ENCODE measurements at regions not wholly inside any gene's neighbourhood (a gene's known extent, or its start where the extent isn't known, plus 50 kb on each side); places are given as distances from the start of the nearest gene placed in this dataset.

DNA sequence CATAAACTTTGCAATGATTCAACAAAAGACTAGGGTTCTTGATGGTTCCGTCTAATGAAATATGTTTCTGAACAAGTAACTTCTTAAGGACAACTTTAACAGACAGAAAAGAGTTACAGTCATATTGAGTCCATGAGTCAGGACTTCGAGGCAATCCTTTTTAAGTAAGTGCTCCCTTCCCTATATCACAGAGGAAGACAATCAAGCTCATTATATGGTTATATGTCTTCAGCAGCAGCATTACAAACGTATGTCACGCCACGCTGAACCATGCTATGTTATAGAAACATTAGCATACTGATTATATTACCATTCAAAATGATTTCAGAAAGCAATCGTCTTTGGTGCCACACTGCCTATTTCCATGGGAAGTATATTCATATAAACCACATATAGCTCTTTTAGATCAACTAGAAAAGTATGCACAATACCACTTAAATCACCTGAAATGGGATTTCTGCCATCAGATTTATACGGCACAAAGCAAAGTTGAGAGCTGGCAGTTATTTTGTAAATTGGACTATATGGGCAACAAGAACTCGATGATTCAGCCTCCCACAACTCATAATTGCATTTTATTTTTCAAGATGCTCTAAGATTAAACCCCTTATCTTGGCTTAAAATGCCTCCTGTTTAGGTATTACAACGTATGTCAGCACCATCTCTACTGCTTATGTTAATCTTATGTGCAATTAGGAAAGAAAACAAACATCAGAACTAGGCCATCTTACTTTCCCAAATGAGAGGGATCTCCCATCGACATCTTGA, 111.3 kb upstream of the SAMSN1 start:
- no peak for DNase-seq (ENCODE audit: extremely low spot score in 2 of 2)

DNA sequence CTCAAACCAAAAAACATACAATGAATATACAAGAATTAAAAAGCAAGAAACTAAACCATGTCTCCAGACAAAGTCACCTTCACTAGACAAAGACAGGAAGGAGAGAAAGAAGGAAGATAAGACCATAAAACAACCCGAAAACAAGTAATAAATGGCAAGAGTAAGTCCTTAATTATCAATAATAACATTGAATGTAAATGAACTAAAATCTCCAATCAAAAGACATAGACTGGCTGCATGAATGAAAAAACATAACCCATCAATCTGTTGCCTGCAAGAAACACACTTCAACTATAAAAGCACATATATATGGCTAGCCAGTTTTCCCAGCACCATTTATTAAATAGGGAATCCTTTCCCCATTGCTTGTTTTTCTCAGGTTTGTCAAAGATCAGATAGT, 100.8 kb upstream of the SAMSN1 start:
- H3K4me3 ChIP-seq: no peak overlapping the region
- no peak for TF ChIP-seq POLR2AphosphoS5 (IDR thresholded peaks at IDR 0.05; ENCODE audit: insufficient read depth in 1 of 2, low read depth in 1 of 2)
- TF ChIP-seq POLR2A (IDR thresholded peaks at IDR 0.05): no peak
- TF ChIP-seq, protein P1, sequence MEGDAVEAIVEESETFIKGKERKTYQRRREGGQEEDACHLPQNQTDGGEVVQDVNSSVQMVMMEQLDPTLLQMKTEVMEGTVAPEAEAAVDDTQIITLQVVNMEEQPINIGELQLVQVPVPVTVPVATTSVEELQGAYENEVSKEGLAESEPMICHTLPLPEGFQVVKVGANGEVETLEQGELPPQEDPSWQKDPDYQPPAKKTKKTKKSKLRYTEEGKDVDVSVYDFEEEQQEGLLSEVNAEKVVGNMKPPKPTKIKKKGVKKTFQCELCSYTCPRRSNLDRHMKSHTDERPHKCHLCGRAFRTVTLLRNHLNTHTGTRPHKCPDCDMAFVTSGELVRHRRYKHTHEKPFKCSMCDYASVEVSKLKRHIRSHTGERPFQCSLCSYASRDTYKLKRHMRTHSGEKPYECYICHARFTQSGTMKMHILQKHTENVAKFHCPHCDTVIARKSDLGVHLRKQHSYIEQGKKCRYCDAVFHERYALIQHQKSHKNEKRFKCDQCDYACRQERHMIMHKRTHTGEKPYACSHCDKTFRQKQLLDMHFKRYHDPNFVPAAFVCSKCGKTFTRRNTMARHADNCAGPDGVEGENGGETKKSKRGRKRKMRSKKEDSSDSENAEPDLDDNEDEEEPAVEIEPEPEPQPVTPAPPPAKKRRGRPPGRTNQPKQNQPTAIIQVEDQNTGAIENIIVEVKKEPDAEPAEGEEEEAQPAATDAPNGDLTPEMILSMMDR (IDR thresholded peaks at IDR 0.05): no peak

More for the DNA sequence above, 111.3 kb upstream of the SAMSN1 start:
- Histone ChIP-seq H3K36me3 (no peaks in the 10 kb centered on the region), H3K9me3 (no peaks in the 10 kb centered on the region), H3K27ac (no peak overlapping the region), H3K4me3 (no peak overlapping the region), H3K27me3 (no peaks in the 10 kb centered on the region), H3K4me1 (no peaks in the 10 kb centered on the region)
- intact Hi-C loops (cut with DNase I): no loop called here
- TF ChIP-seq POLR2A (IDR thresholded peaks at IDR 0.05): no peak
- TF ChIP-seq POLR2AphosphoS5 (IDR thresholded peaks at IDR 0.05; ENCODE audit: insufficient read depth in 1 of 2, low read depth in 1 of 2): no peak

DNA sequence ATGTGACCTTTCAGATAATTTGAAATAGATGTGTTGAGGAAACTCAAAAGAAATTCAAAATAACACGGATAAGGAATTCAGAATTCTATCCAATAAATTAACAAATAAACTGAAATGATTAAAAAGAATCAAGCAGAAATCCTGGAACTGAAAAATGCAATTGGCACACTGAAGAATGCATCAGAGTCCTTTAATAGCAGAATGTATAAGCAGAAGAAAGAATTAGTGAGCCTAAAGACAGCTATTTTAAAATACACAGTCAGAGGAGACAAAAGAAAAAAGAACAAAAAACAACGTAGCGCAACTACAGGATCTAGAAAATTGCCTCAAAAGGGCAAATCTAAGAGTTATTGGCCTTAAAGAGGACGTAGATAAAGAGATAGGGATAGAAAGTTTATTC, 99.6 kb upstream of the SAMSN1 start:
- H3K27ac ChIP-seq: no peak overlapping the region
- peaks cover 3% of the 10 kb centered on the region for H3K9me3 ChIP-seq
- intact Hi-C loops (cut with DNase I): no loop called here
- no peaks in the 10 kb centered on the region for H3K4me1 ChIP-seq
- no peaks in the 10 kb centered on the region for H3K36me3 ChIP-seq
- TF ChIP-seq, protein P1 (IDR thresholded peaks at IDR 0.05): no peak
- TF ChIP-seq POLR2A (IDR thresholded peaks at IDR 0.05) (no peak), POLR2AphosphoS5 (IDR thresholded peaks at IDR 0.05; ENCODE audit: insufficient read depth in 1 of 2, low read depth in 1 of 2) (no peak)
- H3K4me3 ChIP-seq: no peak overlapping the region
- no peak for DNase-seq (ENCODE audit: extremely low spot score in 2 of 2)
- no peaks in the 10 kb centered on the region for H3K27me3 ChIP-seq

More for the DNA sequence above, 100.8 kb upstream of the SAMSN1 start:
- no peak for DNase-seq (ENCODE audit: extremely low spot score in 2 of 2)
- no peaks in the 10 kb centered on the region for H3K27me3 ChIP-seq
- H3K27ac ChIP-seq: no peak overlapping the region
- H3K4me1 ChIP-seq: no peaks in the 10 kb centered on the region
- intact Hi-C loops (cut with DNase I): no loop called here
- peaks cover 3% of the 10 kb centered on the region for H3K9me3 ChIP-seq
- no peaks in the 10 kb centered on the region for H3K36me3 ChIP-seq

DNA sequence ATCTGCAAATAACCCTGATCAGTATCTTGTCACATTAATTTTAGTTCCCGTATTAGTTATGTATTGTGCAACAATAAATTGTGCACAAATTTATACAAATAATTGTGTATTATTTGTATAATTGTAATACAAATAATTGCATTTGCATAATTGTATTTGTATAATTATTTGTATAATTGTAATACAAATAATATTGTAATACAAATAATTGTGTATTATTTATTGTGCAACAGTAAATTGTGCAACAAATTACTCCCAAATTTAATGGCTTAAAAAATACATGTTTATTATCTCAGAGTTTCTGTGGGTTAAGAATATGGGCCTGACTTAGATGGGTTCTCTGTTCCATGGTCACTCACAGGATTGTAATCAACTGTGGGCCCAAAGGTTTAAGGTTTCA, 86.2 kb upstream of the SAMSN1 start:
- TF ChIP-seq POLR2A (IDR thresholded peaks at IDR 0.05) (no peak), POLR2AphosphoS5 (IDR thresholded peaks at IDR 0.05; ENCODE audit: insufficient read depth in 1 of 2, low read depth in 1 of 2) (no peak)
- TF ChIP-seq, protein P1 (IDR thresholded peaks at IDR 0.05): no peak

DNA sequence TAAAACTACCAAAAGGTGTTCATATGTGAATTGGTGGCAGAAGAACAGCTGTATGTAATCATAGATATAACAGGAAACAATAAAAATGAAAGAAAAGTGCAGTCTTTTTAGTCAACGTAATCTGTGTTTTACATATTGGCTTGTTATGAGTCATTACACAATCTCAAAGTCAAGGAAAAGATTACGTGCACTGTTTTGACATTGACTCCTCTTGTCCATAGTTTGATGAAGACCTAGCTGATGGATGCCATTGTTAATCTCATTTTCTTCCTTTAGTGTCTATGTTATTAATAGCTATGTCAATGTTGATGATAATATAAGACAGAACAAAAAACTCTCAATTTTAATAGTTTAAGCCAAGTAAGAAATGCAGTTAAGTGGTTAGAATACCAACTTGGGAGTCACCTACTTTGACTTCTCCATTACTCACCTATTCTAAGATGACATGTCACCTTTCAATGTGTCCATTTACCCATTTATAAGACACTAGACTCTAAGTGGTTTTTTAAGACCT, 84.5 kb upstream of the SAMSN1 start:
- no peak overlapping the region for H3K4me3 ChIP-seq
- no peaks in the 10 kb centered on the region for H3K27me3 ChIP-seq
- H3K9me3 ChIP-seq: no peaks in the 10 kb centered on the region
- no peaks in the 10 kb centered on the region for H3K36me3 ChIP-seq
- no peak for DNase-seq (ENCODE audit: extremely low spot score in 2 of 2)
- H3K27ac ChIP-seq: no peak overlapping the region
- intact Hi-C loops (cut with DNase I): no loop called here
- TF ChIP-seq POLR2AphosphoS5 (IDR thresholded peaks at IDR 0.05; ENCODE audit: insufficient read depth in 1 of 2, low read depth in 1 of 2) (no peak), POLR2A (IDR thresholded peaks at IDR 0.05) (no peak)
- TF ChIP-seq, protein P1 (IDR thresholded peaks at IDR 0.05): no peak
- no peaks in the 10 kb centered on the region for H3K4me1 ChIP-seq

More for the DNA sequence above, 86.2 kb upstream of the SAMSN1 start:
- Histone ChIP-seq H3K4me1 (no peaks in the 10 kb centered on the region), H3K36me3 (no peaks in the 10 kb centered on the region), H3K27ac (no peak overlapping the region), H3K4me3 (no peak overlapping the region), H3K9me3 (no peaks in the 10 kb centered on the region), H3K27me3 (no peaks in the 10 kb centered on the region)
- no peak for DNase-seq (ENCODE audit: extremely low spot score in 2 of 2)
- intact Hi-C loops (cut with DNase I): no loop called here
